Fibroblast of skin of left biceps (primary cell): ENCODE measurements at regions not wholly inside any gene's neighbourhood (a gene's known extent, or its start where the extent isn't known, plus 50 kb on each side); places are given as distances from the start of the nearest gene placed in this dataset.
"Not testable (repeated sequence)": the region's sequence is repeated elsewhere in the genome, so short reads cannot be mapped to it uniquely, and the experiment has no call there.

Experiments
- DNase-seq, 2 experiments: peaks; one replicate each; pipeline ENCODE4 v3.0.0-alpha.2; 2013; ENCODE audit warnings: low read depth in 2 of 2

- no peak for DNase-seq
Measured at GRCh38 chr5:100479079-100479688, 56.0 kb upstream of the FAM174A start.

GRCh38 chr5:100472091-100472490, 63.1 kb upstream of the FAM174A start:
- DNase-seq: no peak

DNA sequence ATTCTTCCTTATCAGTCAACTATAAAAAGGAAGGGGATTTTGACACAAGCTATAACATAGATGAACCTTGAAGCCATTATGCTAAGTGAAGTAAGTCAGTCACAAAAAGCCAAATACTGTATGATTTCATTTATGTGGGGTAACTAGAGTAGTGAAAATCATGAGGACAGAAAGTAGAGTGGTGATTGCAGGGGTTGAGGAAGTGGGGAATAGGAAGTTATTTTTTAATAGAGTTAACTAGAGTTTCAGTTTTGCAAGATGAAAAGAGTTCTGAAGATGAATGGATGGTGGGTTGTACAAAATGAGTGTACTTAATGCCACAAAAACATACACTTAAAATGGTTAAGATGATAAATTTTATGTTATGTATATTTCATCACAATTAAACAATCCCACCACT, 65.4 kb upstream of the FAM174A start:
- DNase-seq: no peak

- DNase-seq: peak in 1 of 2 experiments; percentile 7
Measured at GRCh38 chr5:100464418-100464817, 70.8 kb upstream of the FAM174A start.

DNA sequence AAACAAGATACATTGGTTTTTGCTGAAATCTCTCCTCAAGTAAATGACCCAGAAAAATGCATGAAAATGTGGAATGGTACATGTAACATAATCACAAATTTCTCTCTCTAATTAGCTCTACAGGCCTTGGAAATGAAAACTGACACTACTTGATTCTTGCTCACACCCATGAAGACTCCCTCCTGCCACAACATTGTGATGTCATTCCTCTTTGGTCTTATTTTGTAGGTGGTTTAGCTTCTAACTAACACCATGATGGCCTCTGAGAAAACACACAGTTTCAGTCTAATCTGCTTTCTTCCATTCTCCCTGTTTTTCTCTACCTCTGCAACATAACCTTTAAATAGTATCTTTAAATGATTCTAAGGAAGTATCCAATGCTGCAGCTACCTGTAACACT, 78.6 kb upstream of the FAM174A start:
- DNase-seq: no peak

- DNase-seq: no peak
Measured at GRCh38 chr5:100452126-100452525, 83.0 kb upstream of the FAM174A start.

DNA sequence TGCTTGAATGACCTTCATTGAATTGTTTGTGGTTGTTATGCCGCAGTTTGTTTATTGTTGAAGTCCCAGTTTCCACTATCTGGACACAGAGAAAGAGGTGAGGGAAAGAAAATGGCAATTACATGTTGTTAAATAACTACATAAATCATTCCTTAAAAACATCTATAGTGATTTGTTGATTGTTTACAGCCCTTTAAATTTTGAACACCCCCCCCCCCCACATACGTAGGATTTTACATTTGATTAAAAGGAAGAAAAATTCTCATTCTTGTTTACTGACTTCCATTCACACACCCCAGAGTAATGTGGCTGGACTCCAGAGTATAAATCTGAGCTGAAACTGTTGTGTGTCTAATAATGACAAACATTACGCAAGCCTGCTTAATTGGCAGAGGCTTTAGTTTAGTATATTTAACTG, 87.1 kb upstream of the FAM174A start:
- DNase-seq: no peak

DNA sequence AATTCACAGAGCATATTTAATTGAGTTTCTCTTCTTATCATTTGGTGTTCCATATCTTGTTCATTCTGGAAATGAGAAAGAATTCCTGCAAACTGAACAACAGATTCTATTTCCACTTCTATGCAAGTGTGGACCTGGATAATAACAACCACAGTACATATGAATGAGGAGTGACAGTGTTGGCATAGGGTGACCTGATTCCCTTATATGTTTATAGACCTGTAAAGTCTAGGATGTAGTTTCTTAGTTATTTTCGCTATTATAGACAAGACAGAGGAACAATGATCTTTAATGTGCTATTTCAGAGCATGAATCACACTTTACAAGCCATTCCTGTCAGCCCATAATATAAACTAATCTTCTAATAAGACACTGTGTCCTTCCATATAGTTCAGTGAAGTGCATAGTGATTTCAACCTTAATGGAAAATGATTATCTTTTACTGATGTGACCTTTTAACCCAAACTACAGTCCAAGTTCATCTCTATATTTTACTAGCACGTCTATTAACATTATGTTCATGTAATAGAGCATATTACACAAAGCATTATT, 88.2 kb upstream of the FAM174A start:
- DNase-seq: no peak

DNA sequence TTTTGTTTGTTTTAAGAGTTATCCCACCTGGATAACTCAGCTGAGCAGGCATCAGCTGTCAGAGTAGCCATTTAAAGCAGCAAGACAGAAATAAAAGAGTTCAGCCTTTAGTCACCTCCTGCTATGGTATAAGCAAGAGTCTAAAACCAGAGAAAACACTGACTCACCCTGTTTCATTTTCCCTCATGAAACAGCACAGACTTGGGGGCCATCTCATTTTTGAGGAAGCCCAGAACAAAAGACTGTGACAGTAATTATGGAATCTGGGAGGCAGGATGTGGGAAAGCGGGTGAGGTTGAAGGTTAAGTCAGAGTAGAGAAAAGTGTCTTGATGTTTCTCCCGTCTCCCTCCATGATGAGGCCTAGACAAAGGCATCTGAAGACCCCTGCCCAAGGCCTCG, 90.2 kb upstream of the FAM174A start:
- no peak for DNase-seq

GRCh38 chr5:100434815-100435214, 100.4 kb upstream of the FAM174A start:
- DNase-seq: no peak

DNA sequence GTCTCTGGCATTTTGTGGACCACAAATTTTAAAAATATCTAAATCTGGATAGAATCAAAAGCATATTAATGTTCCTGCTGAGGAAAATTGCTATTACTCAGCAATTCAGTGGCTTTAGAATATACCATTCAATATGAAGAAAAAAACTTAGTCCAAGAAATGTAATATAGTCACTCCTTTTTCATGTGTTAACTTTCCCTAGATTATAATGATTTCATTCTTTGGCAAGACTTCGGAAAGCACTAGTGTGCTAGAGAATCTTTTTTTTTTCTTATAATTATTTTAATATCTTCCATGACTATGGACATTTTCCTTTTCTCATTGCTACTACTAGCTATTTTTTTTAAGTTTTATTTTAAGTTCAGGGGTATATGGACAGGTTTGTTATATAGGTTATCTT, 102.4 kb upstream of the FAM174A start:
- no peak for DNase-seq

GRCh38 chr5:100430268-100431195, 104.6 kb upstream of the FAM174A start:
- peak in 1 of 2 experiments; percentile 2 for DNase-seq

- no peak for DNase-seq
Measured at GRCh38 chr5:100424787-100425186, 110.4 kb upstream of the FAM174A start.

- no peak for DNase-seq
Measured at GRCh38 chr5:100424017-100424416, 111.2 kb upstream of the FAM174A start.

DNA sequence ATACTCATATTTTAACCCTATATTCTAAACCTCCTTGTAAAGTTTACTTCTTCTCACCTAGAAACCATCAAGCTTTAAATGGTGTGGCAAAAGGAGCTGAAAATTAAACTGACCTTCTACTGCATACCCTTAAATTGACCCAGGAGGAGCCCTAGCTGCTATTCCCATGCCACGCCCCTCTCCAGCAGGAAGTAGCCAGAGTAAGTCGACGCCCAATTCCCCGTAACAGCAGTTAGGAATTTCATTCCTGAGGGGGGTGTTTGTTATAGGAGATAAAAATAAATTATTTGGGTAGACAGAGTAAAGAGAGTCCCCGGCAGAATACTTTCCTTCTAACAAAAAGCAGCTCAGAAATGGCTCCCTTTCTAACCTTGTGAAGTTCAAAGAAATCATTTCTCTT, 111.8 kb upstream of the FAM174A start:
- DNase-seq: no peak

GRCh38 chr5:100421360-100421759, 113.8 kb upstream of the FAM174A start:
- no peak for DNase-seq

- no peak for DNase-seq
Measured at GRCh38 chr5:100418231-100418630, 116.9 kb upstream of the FAM174A start.

DNA sequence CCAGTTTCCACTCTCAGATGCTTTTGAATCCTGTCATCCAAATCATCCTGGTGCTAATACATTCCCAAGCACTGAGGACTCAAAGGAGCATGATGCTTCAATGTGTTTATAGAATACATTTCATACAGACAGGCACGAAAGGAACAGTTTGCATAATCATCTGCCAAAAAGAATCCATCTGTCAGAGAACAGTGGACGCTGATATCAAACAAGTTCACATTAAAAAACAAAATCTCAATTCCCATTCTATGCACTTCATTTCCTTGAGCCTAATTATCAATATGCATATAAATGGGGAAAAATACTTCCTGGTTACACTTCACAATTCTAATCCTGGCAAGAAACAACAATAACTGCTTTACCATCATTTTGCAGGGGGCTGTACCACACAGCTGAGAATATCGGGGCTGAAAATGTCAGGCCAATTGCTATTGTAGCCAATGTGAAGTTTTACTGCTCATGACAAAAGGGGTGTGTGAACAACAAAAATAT, 125.5 kb upstream of the FAM174A start:
- no peak for DNase-seq

DNA sequence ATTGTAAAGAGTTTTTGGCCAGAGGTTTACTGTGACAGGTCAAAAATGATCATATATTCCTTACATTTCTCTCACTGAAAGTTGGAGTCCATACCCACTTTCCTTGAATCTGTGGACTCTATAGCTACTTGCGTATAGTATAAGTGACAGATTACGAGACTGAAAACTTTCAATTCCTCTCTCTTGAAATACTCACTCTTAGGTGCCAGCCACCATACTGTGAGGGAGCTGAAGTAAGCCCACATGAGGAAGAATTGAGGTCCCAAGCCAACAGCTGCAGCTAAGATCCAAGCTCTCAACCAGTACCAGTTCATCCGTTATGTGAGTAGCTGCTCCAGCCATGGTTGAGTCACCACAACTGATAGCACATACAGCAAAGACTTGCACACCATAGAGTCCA, 128.1 kb upstream of the FAM174A start:
- no peak for DNase-seq

GRCh38 chr5:100406640-100407039, 128.5 kb upstream of the FAM174A start:
- no peak for DNase-seq

DNA sequence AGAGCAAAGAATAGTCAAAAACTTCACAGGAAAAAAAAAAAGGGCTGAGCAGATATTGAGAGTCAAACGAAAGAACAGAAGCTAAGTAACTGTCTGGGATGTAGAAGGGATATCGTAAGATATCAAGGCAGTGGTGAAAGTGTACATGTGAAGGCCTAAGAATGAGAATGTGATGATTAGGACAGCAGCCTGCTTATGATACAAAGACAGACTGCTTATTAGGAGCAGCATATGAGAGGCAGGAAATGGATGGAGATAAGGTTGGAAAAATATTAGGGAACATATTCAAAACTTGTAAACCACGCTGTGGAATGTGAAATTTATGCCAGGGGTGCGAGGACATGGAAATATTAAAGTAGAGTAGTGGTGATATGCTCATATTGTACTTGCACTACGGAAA, 133.1 kb upstream of the FAM174A start:
- DNase-seq: no peak

GRCh38 chr5:100401149-100401548, 134.0 kb upstream of the FAM174A start:
- no peak for DNase-seq

GRCh38 chr5:100398815-100399214, 136.4 kb upstream of the FAM174A start:
- not testable (repeated sequence) for DNase-seq
